HS-5 (cell line): ENCODE measurements at regions not wholly inside any gene's neighbourhood (a gene's known extent, or its start where the extent isn't known, plus 50 kb on each side); places are given as distances from the start of the nearest gene placed in this dataset.
A peak's percentile ranks its signal among the peaks of the same experiment; 100 is the strongest.
"Not testable (repeated sequence)": the region's sequence is repeated elsewhere in the genome, so short reads cannot be mapped to it uniquely, and the experiment has no call there.

ENCODE experiments used
- DNase-seq: peaks from one replicate; pipeline ENCODE4 v3.0.0-alpha.2; 2012; ENCODE audit warnings: low read depth

- peak; percentile 62 for DNase-seq
These were observed 258.6 kb downstream of the TLE1 start for GRCh38 chr9:81430727-81431126.

DNA sequence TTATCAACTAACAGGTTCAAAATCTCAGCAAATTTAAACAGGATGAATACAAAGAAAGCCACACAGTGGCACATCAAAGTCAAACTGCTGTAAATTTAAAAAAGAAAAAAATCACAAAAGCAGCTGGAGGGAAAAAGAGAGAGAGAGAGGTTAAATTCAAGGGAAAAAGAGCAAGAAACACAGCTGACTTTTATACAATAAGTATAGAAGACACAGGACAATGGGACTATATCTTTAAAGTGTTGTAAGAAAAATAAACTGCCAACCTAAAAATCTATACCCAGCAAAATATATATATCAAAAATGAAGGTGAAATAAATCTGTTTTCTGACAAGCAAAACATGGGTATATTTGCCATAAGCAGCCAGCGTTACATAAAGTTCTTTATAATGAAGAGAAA lies 261.5 kb downstream of the TLE1 start:
- no peak for DNase-seq

DNA sequence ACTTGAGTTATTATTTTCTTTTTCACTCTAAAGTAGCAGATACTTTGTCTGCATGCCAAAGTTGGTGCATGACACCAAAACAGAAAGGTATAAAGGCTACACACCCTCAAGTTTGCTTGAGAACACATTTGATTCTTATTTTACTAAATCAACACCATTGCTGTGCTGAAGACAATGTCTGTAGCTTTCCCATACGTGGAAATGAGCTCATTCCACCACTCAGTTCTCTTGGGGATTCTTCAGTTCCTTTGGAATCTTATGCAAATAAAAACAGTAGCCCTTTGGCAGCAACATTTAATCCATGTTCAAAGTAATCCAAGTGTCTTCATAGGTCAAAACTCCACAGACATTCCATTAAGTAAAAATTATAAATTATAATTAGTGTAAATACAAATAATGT lies 264.9 kb downstream of the TLE1 start:
- no peak for DNase-seq

- DNase-seq = no peak
These were observed 265.6 kb downstream of the TLE1 start for GRCh38 chr9:81423589-81424326.

DNA sequence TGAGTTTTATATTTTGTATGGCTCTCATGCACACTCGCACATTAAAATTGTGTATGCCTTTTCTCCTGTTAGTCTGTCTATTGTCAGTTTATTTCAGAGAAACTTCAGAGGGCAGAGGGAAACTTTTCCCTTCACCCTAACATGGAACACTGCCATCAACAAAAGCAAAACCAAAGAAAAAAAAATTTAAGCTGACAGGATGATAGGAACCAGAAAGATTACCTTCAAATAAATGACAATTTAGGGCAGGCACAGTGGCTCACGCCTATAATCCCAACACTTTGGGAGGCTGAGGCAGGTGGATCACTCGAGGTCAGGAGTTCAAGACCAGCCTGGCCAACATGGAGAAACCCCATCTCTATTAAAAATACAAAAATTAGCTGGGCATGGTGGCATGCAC lies 268.3 kb downstream of the TLE1 start:
- not testable (repeated sequence) for DNase-seq

GRCh38 chr9:81420024-81420423 lies 269.3 kb downstream of the TLE1 start:
- DNase-seq = no peak

GRCh38 chr9:81417941-81418340 lies 271.4 kb downstream of the TLE1 start:
- DNase-seq = no peak

DNA sequence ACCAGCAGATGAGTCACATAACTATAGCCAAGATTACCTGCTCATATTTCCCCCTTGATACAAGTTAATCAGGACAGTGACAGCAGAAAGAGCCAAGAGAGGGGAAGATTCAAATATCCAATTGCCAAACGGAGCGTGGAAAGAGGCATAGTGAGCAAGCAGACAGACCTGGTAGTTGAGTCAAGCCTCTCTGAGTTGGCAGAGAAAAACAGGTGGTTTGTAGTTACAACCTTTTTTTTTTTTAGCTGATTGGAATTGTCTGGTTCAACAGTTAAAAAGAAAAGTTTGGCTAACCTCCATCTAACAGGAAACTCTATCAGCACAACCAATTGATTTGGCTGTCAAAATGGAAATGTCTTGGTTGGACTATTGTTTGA lies 272.1 kb downstream of the TLE1 start:
- no peak for DNase-seq

DNA sequence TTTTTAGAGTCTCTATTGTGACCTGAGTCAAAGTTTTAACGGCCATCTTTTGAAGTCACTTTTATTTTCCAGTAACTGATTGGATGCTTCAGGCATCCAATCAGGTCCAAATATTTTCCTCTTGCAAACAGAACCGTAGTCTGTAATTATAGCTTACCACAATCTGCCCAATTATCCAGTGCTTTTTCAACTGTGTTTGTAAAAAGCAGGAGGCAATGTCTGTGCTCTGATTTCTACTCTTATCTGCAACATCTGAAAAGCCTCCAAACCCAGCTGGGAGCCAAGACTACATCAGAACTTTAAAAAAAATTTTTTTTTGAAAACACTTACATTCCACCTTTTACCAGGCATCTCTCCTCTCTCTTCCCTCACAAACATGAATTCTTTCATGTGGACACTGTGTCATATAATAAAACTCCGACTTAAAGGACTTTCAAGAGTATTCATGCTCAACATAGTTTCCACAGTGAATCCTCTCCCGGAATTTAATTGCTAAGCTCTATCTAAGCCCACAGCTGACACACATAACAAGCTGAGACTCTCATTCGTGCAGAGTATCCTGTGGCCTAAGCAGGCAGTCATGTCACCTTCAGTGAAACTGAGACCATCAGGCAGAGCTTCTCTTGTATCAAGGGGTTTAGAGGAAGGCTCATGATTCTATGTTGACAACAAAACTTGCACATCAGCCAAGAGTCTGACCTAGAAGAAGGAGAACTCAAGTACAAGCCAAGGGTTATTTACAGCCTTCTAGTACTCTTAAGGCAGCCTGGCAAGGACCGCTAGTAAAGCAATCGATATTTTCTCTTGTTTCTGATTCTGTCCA lies 272.7 kb downstream of the TLE1 start:
- DNase-seq = no peak

GRCh38 chr9:81414836-81415235 lies 274.5 kb downstream of the TLE1 start:
- DNase-seq = no peak

GRCh38 chr9:81411961-81412360 lies 277.4 kb downstream of the TLE1 start:
- DNase-seq = no peak

GRCh38 chr9:81410201-81410600 lies 279.1 kb downstream of the TLE1 start:
- DNase-seq = no peak

- DNase-seq = no peak
These were observed 280.4 kb downstream of the TLE1 start for GRCh38 chr9:81408951-81409350.

DNA sequence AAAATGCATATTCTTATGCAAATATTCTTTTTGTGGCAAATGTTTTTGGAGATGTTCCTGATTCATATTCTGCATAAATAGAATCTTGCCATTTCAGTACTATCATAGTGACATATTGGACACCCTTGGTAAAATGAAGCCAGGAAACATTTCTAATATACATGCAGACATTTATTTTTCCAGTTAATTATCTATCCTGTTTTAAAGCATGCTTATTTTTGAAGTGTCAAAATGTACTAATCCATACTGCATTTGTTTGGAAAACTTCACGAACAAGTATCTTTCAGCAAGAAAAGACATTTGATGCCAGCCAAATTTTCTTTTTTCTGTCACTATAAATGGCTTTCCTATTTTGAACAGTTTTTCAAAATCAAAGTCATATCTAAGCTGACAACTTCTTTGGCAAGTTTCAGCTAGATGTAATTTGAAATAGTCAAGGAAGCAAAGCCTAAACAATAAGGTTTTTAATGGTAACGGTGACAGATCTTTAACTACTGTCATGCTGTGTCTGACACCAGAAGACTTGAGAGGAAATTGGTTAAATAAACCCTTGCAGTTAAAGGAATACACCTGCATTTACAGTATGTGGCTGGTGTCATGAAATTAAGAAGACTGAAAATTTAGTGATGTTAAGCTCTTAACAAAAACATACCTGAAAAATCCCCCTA lies 284.3 kb downstream of the TLE1 start:
- DNase-seq = no peak

GRCh38 chr9:81397481-81398381 lies 291.6 kb downstream of the TLE1 start:
- DNase-seq = no peak

GRCh38 chr9:81396528-81396927 lies 292.8 kb downstream of the TLE1 start:
- no peak for DNase-seq

GRCh38 chr9:81395676-81396054 lies 293.7 kb downstream of the TLE1 start:
- DNase-seq = no peak

GRCh38 chr9:81394881-81395675 lies 294.3 kb downstream of the TLE1 start:
- no peak for DNase-seq

DNA sequence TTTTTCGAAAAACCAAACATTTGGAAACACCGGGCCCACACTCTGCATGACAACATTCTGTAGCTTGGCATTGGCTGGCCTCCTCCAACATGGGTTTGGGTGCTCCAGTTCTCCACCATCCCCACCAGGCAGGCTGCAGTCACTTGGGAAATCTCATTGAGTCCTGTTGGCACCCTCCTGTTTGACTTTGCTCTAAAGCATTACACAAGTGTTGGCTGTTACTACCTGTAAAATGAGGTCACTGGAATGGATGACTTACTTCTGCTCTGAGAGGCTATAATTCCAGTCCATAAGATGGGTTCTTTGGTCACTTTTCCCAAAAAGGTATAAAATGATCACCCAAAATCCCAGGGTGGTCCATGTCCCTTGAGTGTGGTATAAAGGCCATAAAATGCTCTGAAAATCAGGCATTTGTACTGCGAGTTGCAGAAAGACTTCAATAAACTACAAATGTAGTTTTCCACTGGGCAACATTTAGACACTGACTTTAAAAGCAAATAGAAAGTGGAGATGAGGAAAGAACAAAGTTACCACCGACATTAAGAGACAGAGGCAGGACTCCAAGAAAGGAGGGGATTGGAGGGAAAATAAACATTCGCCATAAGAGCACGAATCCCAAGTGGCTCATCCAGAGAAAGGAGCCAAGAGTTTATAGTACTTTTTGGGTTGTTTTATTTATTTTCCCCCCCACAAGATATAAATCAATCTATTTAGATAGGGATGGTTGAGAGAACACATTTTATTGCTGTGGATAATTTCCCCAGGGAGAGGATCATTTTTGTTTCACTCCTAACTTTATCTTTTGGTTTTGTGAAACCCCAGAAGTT lies 295.1 kb downstream of the TLE1 start:
- no peak for DNase-seq

GRCh38 chr9:81391457-81391825 lies 297.9 kb downstream of the TLE1 start:
- no peak for DNase-seq
